HG03457 (cell line): ENCODE measurements at regions not wholly inside any gene's neighbourhood (a gene's known extent, or its start where the extent isn't known, plus 50 kb on each side); places are given as distances from the start of the nearest gene placed in this dataset.

Source experiments
- ATAC-seq: cut with Tn5 transposase; IDR thresholded peaks from one replicate; pipeline ENCODE4 v1.9.1; 2021; ENCODE audit warnings: moderate number of reproducible peaks; ENCODE audit not compliant: unreplicated experiment

- no peak for ATAC-seq
Measured at GRCh38 chr5:88489364-88489763, 220.7 kb upstream of the TMEM161B start.

GRCh38 chr5:88488561-88488960 is 219.9 kb upstream of the TMEM161B start:
- ATAC-seq: no peak

- ATAC-seq: no peak
Measured at GRCh38 chr5:88488130-88488529, 219.5 kb upstream of the TMEM161B start.

- ATAC-seq: no peak
Measured at GRCh38 chr5:88487066-88487465, 218.4 kb upstream of the TMEM161B start.

GRCh38 chr5:88486431-88486830 is 217.8 kb upstream of the TMEM161B start:
- ATAC-seq: no peak

- ATAC-seq: no peak
Measured at GRCh38 chr5:88485531-88485930, 216.9 kb upstream of the TMEM161B start.

- ATAC-seq: no peak
Measured at GRCh38 chr5:88483964-88484672, 215.5 kb upstream of the TMEM161B start.

GRCh38 chr5:88480801-88481499 is 212.3 kb upstream of the TMEM161B start:
- ATAC-seq: no peak

- no peak for ATAC-seq
Measured at GRCh38 chr5:88480245-88480644, 211.6 kb upstream of the TMEM161B start.

DNA sequence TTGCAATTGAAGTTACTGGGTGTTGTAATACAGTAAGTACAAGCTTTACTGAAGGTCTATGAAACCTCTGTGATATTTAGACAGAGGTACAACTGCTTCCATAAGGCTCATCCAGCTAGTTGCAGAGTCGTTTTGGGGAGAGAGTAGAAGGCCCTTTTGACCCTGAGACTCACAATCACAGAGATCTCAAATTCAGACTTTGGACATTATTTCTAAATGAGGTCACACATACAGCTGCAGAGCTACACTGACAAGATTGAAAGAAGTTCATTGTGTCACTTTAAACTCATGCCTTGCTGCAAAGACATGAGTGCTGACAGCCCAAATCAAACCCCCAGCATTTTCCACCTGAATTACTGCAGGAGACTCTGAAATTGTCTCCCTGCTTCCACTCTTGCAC is 205.9 kb upstream of the TMEM161B start:
- ATAC-seq: no peak

- no peak for ATAC-seq
Measured at GRCh38 chr5:88470745-88471144, 202.1 kb upstream of the TMEM161B start.

- ATAC-seq: no peak
Measured at GRCh38 chr5:88459971-88460370, 191.3 kb upstream of the TMEM161B start.

DNA sequence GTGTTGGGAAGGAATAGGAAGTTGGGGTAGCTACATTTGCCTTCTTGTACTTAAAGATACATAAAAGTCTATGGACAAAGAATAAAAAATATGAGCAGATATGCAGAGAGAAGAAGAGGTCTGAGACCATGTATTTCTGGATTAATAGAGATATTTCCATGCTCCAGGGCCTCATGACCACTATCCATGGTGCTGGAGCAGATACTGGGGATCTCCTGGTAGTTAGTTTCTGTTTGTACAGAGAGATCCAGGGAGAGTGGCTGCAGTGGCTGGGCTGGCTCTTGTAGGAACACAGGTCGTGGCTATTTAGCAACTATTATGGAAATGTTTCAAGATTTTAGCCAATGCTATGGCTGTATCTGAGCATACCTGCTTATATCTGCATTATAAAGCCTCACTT is 184.2 kb upstream of the TMEM161B start:
- no peak for ATAC-seq

DNA sequence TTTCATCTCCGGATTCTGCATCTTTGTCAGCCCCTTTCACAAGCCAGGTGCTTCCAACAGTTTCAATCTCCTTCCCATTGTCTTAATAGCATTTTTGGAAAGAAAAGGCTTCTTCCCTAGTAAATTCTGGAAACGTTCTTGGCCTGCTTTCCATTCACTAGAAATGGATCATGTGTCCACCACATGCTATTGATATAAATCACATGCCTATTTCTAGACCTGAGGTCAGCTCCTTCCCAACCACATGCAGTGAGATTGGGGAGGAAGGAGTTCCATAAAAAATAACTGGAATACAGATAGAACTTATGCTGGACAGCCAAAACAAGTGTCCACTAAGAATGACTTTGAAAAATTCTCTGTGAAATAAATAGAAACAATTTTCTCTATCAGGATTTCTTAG is 181.6 kb upstream of the TMEM161B start:
- no peak for ATAC-seq

GRCh38 chr5:88438006-88438405 is 169.4 kb upstream of the TMEM161B start:
- no peak for ATAC-seq

DNA sequence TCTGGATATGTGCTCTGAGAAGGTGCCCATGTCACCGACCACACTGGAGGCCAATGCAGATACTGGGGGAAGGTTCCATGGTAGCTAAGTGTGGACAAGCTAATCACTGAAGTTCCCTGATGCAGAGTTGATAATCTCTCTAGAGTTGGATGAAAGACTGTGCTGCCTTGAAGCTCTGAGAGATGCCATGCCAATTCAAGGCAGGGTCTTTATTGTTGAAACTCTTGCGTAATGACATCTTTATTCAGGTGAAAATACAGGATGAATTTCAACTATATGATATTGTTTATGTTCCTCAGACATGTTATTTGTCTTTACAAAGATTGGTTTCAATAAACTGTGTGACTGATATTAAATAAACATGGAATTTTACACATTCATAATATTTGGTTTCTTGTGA is 167.6 kb upstream of the TMEM161B start:
- no peak for ATAC-seq

GRCh38 chr5:88428633-88429032 is 160.0 kb upstream of the TMEM161B start:
- ATAC-seq: no peak

DNA sequence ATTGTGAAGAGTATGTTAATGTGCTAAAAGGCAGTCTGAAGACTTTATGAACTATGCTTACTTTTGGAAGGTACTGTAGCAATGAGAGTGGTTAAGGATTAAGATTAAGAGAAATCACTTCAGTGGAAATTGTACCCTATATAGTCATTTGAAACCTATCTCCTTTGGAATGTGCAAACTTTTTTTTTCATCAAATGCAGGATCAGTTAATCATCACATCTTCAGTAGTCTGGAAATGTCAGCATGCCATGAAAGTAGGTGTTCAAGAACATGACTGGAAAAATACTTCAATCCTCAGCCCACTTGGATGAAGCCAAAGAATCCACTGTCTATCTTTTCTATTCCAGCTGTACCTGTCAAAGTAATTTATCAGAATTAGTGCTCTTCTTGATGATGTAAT is 157.8 kb upstream of the TMEM161B start:
- ATAC-seq: no peak

GRCh38 chr5:88425124-88425523 is 156.5 kb upstream of the TMEM161B start:
- no peak for ATAC-seq

DNA sequence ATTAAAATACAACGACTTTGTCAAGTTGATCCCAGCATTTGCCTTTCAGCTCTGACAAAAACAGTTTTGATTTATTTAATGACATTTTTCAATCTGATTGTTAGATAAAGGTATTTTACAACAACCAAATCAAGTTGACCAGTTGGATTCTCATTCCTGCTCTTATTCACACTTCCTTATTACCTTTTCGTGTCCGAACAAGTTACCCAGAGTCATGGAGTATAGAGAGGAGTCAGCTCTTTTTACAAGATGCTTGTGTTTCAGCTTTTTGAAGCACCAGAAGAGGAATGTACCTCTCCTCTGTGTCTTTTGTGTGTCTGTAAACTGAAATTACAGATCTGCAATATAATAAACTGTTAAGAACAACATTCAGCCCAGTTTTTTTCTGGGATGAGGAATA is 151.3 kb upstream of the TMEM161B start:
- ATAC-seq: no peak

DNA sequence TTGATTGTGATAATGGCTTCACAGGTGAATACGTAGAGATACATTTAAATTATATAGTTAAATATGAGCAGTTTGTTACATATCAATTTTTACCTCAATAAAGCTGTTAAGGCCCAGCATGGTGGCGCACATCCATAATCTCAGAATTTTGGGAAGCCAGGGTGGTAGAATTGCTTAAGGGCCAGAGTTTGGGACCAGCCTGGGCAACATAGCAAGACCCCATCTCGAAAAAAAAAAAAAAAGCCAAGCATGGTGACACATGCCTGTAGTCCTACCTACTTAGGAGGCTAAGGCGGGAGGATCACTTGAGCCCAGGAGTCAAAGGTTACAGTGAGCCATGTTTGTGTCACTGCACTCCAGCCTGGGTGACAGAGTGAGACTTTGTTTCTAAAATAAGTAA is 138.7 kb upstream of the TMEM161B start:
- no peak for ATAC-seq

GRCh38 chr5:88405783-88406182 is 137.1 kb upstream of the TMEM161B start:
- ATAC-seq: no peak

DNA sequence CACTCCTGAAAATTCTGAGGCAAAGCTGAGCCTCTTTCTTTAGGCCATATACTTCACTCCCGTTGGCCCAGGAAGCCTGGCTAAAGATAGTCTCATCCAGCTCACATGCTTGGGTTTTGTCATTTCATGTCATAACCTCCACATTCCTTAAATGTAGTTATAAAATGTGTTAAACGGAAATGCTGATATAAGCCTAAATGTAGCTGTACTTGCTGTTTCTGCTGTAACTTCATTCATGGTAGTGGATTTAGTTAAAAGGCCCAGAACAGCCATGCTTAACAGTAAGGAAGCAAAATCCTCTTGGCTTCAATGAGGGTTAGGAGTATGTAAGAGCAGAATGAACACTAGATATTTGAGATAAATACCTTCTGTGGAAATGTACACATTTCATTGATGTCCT is 135.8 kb upstream of the TMEM161B start:
- ATAC-seq: no peak
